ENCODE measurements at regions not wholly inside any gene's neighbourhood (a gene's known extent, or its start where the extent isn't known, plus 50 kb on each side); places are given as distances from the start of the nearest gene placed in this dataset.
"Not testable (repeated sequence)": the region's sequence is repeated elsewhere in the genome, so short reads cannot be mapped to it uniquely, and the experiment has no call there.

- not testable (repeated sequence) for DNase-seq
Measured at GRCh38 chr6:102808944-102809505, 1415.5 kb downstream of the GRIK2 start.

- no peak for DNase-seq
Measured at GRCh38 chr6:102799051-102799450, 1405.5 kb downstream of the GRIK2 start.

- no peak for DNase-seq
Measured at GRCh38 chr6:102798636-102799035, 1405.1 kb downstream of the GRIK2 start.

- DNase-seq: no peak
Measured at GRCh38 chr6:102793752-102794151, 1400.2 kb downstream of the GRIK2 start.

GRCh38 chr6:102774326-102774725, 1380.8 kb downstream of the GRIK2 start:
- no peak for DNase-seq

GRCh38 chr6:102773636-102774035, 1380.1 kb downstream of the GRIK2 start:
- DNase-seq: no peak

- DNase-seq: no peak
Measured at GRCh38 chr6:102766963-102767362, 1373.5 kb downstream of the GRIK2 start.

GRCh38 chr6:102764317-102764716, 1370.8 kb downstream of the GRIK2 start:
- no peak for DNase-seq

GRCh38 chr6:102763891-102764290, 1370.4 kb downstream of the GRIK2 start:
- no peak for DNase-seq

- no peak for DNase-seq
Measured at GRCh38 chr6:102761872-102762271, 1368.4 kb downstream of the GRIK2 start.

GRCh38 chr6:102759415-102759814, 1365.9 kb downstream of the GRIK2 start:
- DNase-seq: no peak

GRCh38 chr6:102758536-102758935, 1365.0 kb downstream of the GRIK2 start:
- not testable (repeated sequence) for DNase-seq

- no peak for DNase-seq
Measured at GRCh38 chr6:102749210-102749971, 1355.9 kb downstream of the GRIK2 start.

- DNase-seq: no peak
Measured at GRCh38 chr6:102746941-102747340, 1353.4 kb downstream of the GRIK2 start.

- DNase-seq: no peak
Measured at GRCh38 chr6:102742754-102743356, 1349.3 kb downstream of the GRIK2 start.

- no peak for DNase-seq
Measured at GRCh38 chr6:102742028-102742427, 1348.5 kb downstream of the GRIK2 start.

- no peak for DNase-seq
Measured at GRCh38 chr6:102736941-102737368, 1343.4 kb downstream of the GRIK2 start.

- no peak for DNase-seq
Measured at GRCh38 chr6:102732898-102733297, 1339.4 kb downstream of the GRIK2 start.

GRCh38 chr6:102722086-102722485, 1328.6 kb downstream of the GRIK2 start:
- not testable (repeated sequence) for DNase-seq

- DNase-seq: no peak
Measured at GRCh38 chr6:102717737-102718456, 1324.4 kb downstream of the GRIK2 start.

- no peak for DNase-seq
Measured at GRCh38 chr6:102717252-102717651, 1323.7 kb downstream of the GRIK2 start.

GRCh38 chr6:102701019-102701418, 1307.5 kb downstream of the GRIK2 start:
- no peak for DNase-seq

GRCh38 chr6:102686461-102686860, 1293.0 kb downstream of the GRIK2 start:
- DNase-seq: no peak

GRCh38 chr6:102680413-102680812, 1286.9 kb downstream of the GRIK2 start:
- DNase-seq: no peak

Data from SIG-M5 (cell line).